BLaER1 treated with 17β-estradiol and CSF1 and Interleukin-3, amounts not matched to agents 10 nM and 100 nM (cell line): ENCODE measurements at regions not wholly inside any gene's neighbourhood (a gene's known extent, or its start where the extent isn't known, plus 50 kb on each side); places are given as distances from the start of the nearest gene placed in this dataset.

Experiments used
- H3K27ac ChIP-seq, 11 experiments: shearing (Covaris generic); formaldehyde crosslinking; 2 replicates each; pipeline ENCODE4 v1.8.1; 2022
- H3K27me3 ChIP-seq, 11 experiments: shearing (Covaris generic); formaldehyde crosslinking; 2 replicates each; pipeline ENCODE4 v1.8.1; 2022
- H3K36me3 ChIP-seq, 11 experiments: shearing (Covaris generic); formaldehyde crosslinking; 2 replicates each; pipeline ENCODE4 v1.8.1; 2022
- H3K4me1 ChIP-seq, 10 experiments: shearing (Covaris generic); formaldehyde crosslinking; 2 replicates each; pipeline ENCODE4 v1.8.1; 2022
- H3K4me2 ChIP-seq, 11 experiments: shearing (Covaris generic); formaldehyde crosslinking; 2 replicates each; pipeline ENCODE4 v1.8.1; 2022
- H3K4me3 ChIP-seq, 10 experiments: shearing (Covaris generic); formaldehyde crosslinking; 2 replicates each; pipeline ENCODE4 v1.8.1; 2022
- H3K9ac ChIP-seq, 11 experiments: shearing (Covaris generic); formaldehyde crosslinking; 2 replicates each; pipeline ENCODE4 v1.8.1; 2022
- H3K9me3 ChIP-seq, 11 experiments: shearing (Covaris generic); formaldehyde crosslinking; replicated peaks in 1 of 11; 2 replicates each; pipeline ENCODE4 v1.8.1; 2022
- H4K20me1 ChIP-seq, 11 experiments: shearing (Covaris generic); formaldehyde crosslinking; 2 replicates each; pipeline ENCODE4 v1.8.1; 2022
- Cebpa-rat ChIP-seq, 11 experiments: shearing (Covaris generic); IDR thresholded peaks; 2 replicates each; pipeline ENCODE4 v1.8.1; 2022

- peaks cover 0 to 11% (median 5%) of the 10 kb centered on the region in 11 experiments; a peak in 6 of 22 replicates for H3K9me3 ChIP-seq
- peaks cover 0 to 29% (median 0%) of the 10 kb centered on the region in 10 experiments; a peak in 4 of 20 replicates for H3K4me1 ChIP-seq
- H3K27ac ChIP-seq, result no peak overlapping the region
- no peak overlapping the region for H3K4me3 ChIP-seq
- H4K20me1 ChIP-seq, result no peaks in the 10 kb centered on the region
- no peak overlapping the region for H3K9ac ChIP-seq
- H3K27me3 ChIP-seq, result no peaks in the 10 kb centered on the region
- peak overlapping the region in 1 of 11 experiments; percentile 61; a peak in 2 of 22 replicates for H3K4me2 ChIP-seq
- TF ChIP-seq Cebpa-rat (IDR thresholded peaks at IDR 0.05), result no peak
- no peaks in the 10 kb centered on the region for H3K36me3 ChIP-seq
Measured at GRCh38 chr11:88448131-88448670, 110.7 kb upstream of the CTSC start.

GRCh38 chr11:88447281-88447680 lies 109.7 kb upstream of the CTSC start:
- Histone ChIP-seq H3K27ac (no peak overlapping the region), H3K27me3 (no peaks in the 10 kb centered on the region), H3K4me1 (peaks cover 0 to 29% (median 0%) of the 10 kb centered on the region in 10 experiments; a peak in 4 of 20 replicates), H4K20me1 (no peaks in the 10 kb centered on the region), H3K36me3 (no peaks in the 10 kb centered on the region), H3K4me3 (no peak overlapping the region), H3K9ac (no peak overlapping the region), H3K9me3 (peaks cover 0 to 11% (median 5%) of the 10 kb centered on the region in 11 experiments; a peak in 6 of 22 replicates), H3K4me2 (peak overlapping the region in 2 of 11 experiments; percentile 34 to 61; a peak in 4 of 22 replicates)
- no peak for TF ChIP-seq Cebpa-rat (IDR thresholded peaks at IDR 0.05)

GRCh38 chr11:88439356-88439755 lies 101.8 kb upstream of the CTSC start:
- Histone ChIP-seq H3K9me3 (peaks cover 0 to 14% (median 8%) of the 10 kb centered on the region in 11 experiments; a peak in 15 of 22 replicates), H3K4me1 (peaks cover 0 to 32% (median 0%) of the 10 kb centered on the region in 10 experiments; a peak in 4 of 20 replicates), H3K4me2 (no peak overlapping the region), H3K4me3 (no peak overlapping the region), H4K20me1 (no peaks in the 10 kb centered on the region), H3K36me3 (no peaks in the 10 kb centered on the region), H3K9ac (no peak overlapping the region), H3K27ac (no peak overlapping the region), H3K27me3 (no peaks in the 10 kb centered on the region)
- no peak for TF ChIP-seq Cebpa-rat (IDR thresholded peaks at IDR 0.05)

- peaks cover 0 to 20% (median 13%) of the 10 kb centered on the region in 11 experiments; a peak in 15 of 22 replicates for H3K9me3 ChIP-seq
- no peak overlapping the region for H3K9ac ChIP-seq
- H3K27me3 ChIP-seq, result no peaks in the 10 kb centered on the region
- no peaks in the 10 kb centered on the region for H3K36me3 ChIP-seq
- TF ChIP-seq Cebpa-rat (IDR thresholded peaks at IDR 0.05), result no peak
- peaks cover 0 to 34% (median 0%) of the 10 kb centered on the region in 10 experiments; a peak in 4 of 20 replicates for H3K4me1 ChIP-seq
- peak overlapping the region in 2 of 11 experiments; percentile 47 to 68; a peak in 2 of 22 replicates for H3K4me2 ChIP-seq
- no peaks in the 10 kb centered on the region for H4K20me1 ChIP-seq
- H3K27ac ChIP-seq, result no peak overlapping the region
- no peak overlapping the region for H3K4me3 ChIP-seq
Measured at GRCh38 chr11:88438721-88439120, 101.2 kb upstream of the CTSC start.

GRCh38 chr11:88435415-88435814 lies 97.9 kb upstream of the CTSC start:
- H3K9me3 ChIP-seq, result peaks cover 0 to 23% (median 13%) of the 10 kb centered on the region in 11 experiments; a peak in 15 of 22 replicates
- H3K27me3 ChIP-seq, result no peaks in the 10 kb centered on the region
- no peaks in the 10 kb centered on the region for H4K20me1 ChIP-seq
- TF ChIP-seq Cebpa-rat (IDR thresholded peaks at IDR 0.05), result no peak
- H3K36me3 ChIP-seq, result no peaks in the 10 kb centered on the region
- H3K27ac ChIP-seq, result peak overlapping the region in 2 of 11 experiments; percentile 14 to 45; a peak in 1 of 22 replicates
- H3K4me2 ChIP-seq, result peak overlapping the region in 2 of 11 experiments; percentile 16 to 48; a peak in 3 of 22 replicates
- H3K4me1 ChIP-seq, result peaks cover 0 to 34% (median 0%) of the 10 kb centered on the region in 10 experiments; a peak in 4 of 20 replicates
- no peak overlapping the region for H3K4me3 ChIP-seq
- no peak overlapping the region for H3K9ac ChIP-seq

- H3K9me3 ChIP-seq, result peaks cover 0 to 23% (median 13%) of the 10 kb centered on the region in 11 experiments; a peak in 15 of 22 replicates
- no peak overlapping the region for H3K27ac ChIP-seq
- H3K9ac ChIP-seq, result no peak overlapping the region
- H3K4me1 ChIP-seq, result peaks cover 0 to 34% (median 0%) of the 10 kb centered on the region in 10 experiments; a peak in 4 of 20 replicates
- H3K36me3 ChIP-seq, result no peaks in the 10 kb centered on the region
- H3K27me3 ChIP-seq, result no peaks in the 10 kb centered on the region
- H4K20me1 ChIP-seq, result no peaks in the 10 kb centered on the region
- H3K4me2 ChIP-seq, result peak overlapping the region in 1 of 11 experiments; percentile 48; a peak in 1 of 22 replicates
- no peak overlapping the region for H3K4me3 ChIP-seq
- no peak for TF ChIP-seq Cebpa-rat (IDR thresholded peaks at IDR 0.05)
Measured at GRCh38 chr11:88434333-88434976, 96.9 kb upstream of the CTSC start.

GRCh38 chr11:88433536-88434230 lies 96.1 kb upstream of the CTSC start:
- H3K27ac ChIP-seq, result no peak overlapping the region
- no peak overlapping the region for H3K4me2 ChIP-seq
- no peaks in the 10 kb centered on the region for H3K27me3 ChIP-seq

GRCh38 chr11:88431675-88432341 lies 94.3 kb upstream of the CTSC start:
- no peaks in the 10 kb centered on the region for H4K20me1 ChIP-seq
- H3K36me3 ChIP-seq, result no peaks in the 10 kb centered on the region
- no peak overlapping the region for H3K27ac ChIP-seq
- TF ChIP-seq Cebpa-rat (IDR thresholded peaks at IDR 0.05), result no peak
- H3K9me3 ChIP-seq, result peaks cover 0 to 23% (median 13%) of the 10 kb centered on the region in 11 experiments; a peak in 15 of 22 replicates
- no peak overlapping the region for H3K4me2 ChIP-seq
- peaks cover 0 to 26% (median 4%) of the 10 kb centered on the region in 10 experiments; a peak in 6 of 20 replicates for H3K4me1 ChIP-seq
- H3K27me3 ChIP-seq, result no peaks in the 10 kb centered on the region
- H3K9ac ChIP-seq, result no peak overlapping the region
- H3K4me3 ChIP-seq, result no peak overlapping the region

More at GRCh38 chr11:88433536-88434230, 96.1 kb upstream of the CTSC start:
- no peak for TF ChIP-seq Cebpa-rat (IDR thresholded peaks at IDR 0.05)
- Histone ChIP-seq H3K4me3 (no peak overlapping the region), H3K9ac (no peak overlapping the region), H3K4me1 (peaks cover 0 to 29% (median 0%) of the 10 kb centered on the region in 10 experiments; a peak in 4 of 20 replicates), H3K9me3 (peaks cover 0 to 23% (median 13%) of the 10 kb centered on the region in 11 experiments; a peak in 15 of 22 replicates), H3K36me3 (no peaks in the 10 kb centered on the region), H4K20me1 (no peaks in the 10 kb centered on the region)
